ENCODE measurements at regions not wholly inside any gene's neighbourhood (a gene's known extent, or its start where the extent isn't known, plus 50 kb on each side); places are given as distances from the start of the nearest gene placed in this dataset.

DNA sequence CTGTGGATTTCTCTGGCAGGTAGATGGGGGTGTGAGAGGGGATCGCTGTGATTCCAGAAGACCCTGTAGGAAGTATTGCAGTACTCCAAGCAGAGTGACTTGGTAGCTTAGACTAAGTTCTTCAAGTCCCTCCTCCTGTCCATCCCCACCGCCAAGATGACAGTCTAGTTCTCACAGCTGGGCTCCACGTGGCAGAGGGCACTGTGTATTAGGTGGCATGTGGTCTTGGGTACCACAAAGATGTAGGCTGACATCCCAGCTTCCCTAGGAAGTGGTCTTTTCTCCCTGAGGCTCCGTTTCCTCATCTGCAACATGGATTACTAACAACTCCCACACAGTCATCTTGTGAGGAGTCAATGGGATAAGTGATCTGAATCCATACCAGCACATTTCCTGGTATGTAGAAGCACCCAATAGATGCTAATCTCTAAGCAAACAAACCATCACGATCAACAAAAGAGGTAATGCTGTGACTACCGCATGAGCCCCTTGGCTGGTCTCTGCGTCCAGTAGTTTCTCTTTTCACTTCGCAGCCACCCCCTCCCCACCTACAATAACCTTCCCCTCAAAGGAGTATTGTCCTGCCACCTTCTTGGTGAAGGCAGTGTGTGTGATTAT, 349.1 kb upstream of the EEF2KMT start:
- DNase-seq = no peak

DNA sequence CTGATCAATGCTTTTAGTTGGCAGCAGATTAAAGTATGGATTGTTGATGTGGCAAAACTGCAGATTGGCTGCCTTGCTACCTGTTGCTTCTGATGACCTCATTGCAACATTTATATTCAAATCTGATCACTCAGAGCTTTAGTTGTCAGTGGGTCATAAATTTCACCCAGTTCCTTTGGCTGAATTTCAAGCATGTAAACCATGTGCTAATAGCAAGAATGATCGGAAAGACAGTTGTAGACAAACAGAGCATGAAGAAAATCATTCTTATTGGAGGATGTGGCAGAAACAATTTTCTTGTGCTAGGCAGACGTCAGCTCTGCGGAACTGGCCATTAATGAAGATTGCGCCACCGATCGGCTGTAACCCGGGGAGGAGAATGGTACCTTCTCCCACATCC, 346.6 kb upstream of the EEF2KMT start:
- no peak for DNase-seq

DNA sequence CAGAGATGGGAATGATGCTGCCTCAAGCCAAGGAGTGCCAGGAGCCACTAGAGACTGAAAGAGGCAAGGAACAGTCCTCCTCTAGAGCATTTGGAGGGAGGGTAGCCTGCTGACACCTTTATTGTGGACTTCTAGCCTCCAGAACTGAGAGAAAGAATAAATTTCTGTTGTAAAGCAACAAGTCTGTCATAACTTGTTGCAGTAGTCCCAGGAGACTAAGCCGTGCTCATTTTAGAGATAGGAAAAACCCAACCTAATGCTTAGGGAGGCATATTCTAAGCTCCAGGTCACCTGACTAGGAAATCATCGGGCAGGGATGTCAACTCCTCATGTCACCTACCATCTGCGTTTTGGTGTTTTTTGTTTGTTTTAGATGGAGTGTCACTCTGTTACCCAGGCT, 345.4 kb upstream of the EEF2KMT start:
- DNase-seq = no peak

DNA sequence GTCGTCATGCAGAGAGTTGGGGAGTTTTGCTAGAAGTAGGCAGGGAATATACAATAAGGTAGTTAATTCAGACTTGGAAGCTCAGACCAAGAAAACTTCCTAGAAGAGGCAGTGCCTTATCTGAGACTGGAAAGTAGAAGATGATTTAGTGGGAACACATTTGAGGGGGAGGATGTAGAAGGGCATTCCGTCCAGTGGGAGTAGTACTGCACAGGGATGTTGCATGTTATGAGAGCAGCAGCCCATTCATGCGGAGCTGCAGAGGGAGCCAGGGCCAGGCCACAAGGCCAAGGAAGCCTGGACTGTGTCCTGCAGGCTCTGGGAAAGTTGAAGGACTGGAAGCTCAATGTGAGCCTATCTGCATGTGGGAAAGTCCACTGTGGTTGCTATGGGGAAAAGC, 344.5 kb upstream of the EEF2KMT start:
- no peak for DNase-seq

GRCh38 chr16:5438591-5438990, 341.0 kb upstream of the EEF2KMT start:
- DNase-seq = no peak

- DNase-seq = no peak
These were observed 336.0 kb upstream of the EEF2KMT start for GRCh38 chr16:5433587-5433986.

DNA sequence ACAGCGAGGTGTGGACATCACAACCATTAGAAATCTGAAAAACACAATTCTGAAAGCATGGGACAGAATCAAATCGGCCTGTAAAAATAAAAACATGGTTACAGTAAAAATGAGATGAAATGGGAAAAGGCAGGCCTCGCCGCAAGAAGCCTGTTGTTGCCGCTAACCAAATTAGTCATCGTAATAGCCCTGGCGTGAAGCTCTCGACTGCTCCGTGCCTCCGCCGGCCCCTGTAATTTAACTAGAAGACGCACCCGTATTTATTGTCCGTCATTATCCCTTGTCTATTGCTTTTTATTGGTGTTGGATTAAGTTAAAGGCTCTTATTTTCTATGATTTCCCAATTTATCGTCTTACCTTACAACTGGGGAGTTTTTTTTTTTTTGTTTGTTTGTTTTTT, 334.6 kb upstream of the EEF2KMT start:
- no peak for DNase-seq

DNA sequence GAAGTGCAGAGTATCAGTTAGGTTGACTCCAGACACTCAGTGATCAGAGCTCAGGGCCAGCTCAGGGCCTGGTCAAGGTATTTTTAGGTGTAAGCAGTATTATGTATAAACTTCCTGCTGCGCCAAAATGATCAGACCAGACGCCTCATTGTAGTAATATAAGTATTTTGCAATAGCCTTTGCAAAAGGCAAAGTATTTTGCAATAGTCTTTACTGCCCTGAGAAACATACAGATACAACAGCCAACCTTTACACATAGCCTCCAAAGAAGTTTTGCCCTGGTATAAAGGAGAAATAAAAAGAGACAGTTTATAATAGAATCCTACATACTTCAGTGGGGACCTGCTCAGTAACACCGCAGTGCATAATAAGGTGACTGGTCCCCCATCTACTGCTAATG, 333.0 kb upstream of the EEF2KMT start:
- no peak for DNase-seq

DNA sequence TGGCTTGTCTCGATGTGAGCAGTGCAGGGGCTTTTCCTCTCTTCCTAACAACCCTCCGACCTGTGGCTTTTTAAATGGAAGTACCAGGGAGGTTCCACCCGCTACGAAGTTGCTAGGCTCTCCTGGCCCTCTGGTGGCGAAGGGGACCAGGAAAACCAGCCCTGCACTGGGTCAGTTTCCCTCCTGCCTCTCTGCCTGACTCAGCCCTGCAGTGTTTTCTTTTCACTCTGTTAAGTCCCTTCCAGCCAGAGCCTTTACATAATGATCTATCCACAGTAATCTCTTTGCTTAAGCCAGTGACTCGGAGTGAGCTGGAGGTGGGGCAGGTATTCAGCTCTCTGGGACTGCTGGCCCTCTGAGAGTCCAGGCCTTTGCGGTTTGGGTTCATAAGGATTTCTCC, 331.3 kb upstream of the EEF2KMT start:
- DNase-seq = no peak

DNA sequence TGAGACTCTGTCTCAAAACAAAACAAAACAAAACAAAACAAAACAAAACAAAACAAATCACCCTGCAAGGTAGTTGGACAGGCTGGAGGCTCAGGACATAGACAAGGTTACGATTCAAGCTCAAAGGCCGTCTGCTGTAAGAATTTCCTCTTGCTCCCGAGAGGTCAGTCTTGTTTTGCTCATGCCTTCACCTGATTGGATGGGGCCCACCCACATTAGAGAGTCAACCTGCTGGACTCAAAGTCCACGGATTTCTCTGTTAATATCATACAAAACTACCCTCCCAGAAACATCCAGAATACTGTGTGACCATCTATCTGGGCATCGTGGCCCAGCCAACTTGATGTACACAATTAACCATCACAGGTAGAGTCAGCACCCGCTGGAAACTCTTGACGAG, 330.0 kb upstream of the EEF2KMT start:
- no peak for DNase-seq

GRCh38 chr16:5422643-5423496, 325.3 kb upstream of the EEF2KMT start:
- no peak for DNase-seq

DNA sequence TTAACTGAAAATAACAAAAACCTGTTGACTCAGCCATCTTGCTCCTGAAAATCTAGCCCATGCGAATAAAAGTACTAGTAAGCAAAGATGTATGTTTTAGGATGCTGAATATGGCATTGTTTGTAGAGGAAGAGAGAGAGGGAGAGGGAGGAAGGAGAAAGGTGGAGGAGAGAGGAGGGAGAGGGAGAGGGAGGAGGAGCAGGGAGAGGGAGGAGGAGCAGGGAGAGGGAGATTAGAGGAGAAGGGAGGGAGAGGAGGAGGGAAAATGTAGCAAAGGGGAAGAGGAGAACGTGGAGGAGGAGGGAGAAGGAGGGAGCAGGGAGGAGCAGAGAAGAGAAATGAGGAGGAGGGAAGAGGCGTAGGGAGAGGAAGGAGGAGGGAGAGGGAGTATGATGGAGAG, 324.5 kb upstream of the EEF2KMT start:
- no peak for DNase-seq

- DNase-seq = no peak
These were observed 318.4 kb upstream of the EEF2KMT start for GRCh38 chr16:5416013-5416412.

- no peak for DNase-seq
These were observed 317.5 kb upstream of the EEF2KMT start for GRCh38 chr16:5415123-5415522.

GRCh38 chr16:5412731-5413130, 315.1 kb upstream of the EEF2KMT start:
- no peak for DNase-seq

DNA sequence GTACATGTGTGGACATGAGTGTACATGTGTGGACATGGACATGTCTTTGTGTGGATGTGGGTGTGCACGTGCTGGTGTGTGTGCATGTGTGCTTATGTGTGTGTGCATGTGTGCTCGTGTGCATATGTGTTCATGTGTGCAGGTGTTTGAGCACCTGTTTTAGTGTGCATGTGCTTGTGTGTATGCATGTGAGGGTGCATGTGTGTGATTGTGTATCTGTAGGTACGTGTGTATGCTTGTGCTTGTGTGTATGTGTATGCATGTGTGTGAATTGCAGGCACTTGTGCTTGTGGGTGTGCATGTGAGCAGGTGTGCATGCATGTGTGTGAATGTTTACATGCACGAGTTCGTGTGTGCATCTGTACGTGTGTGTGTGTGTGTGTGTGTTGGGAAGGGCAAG, 300.6 kb upstream of the EEF2KMT start:
- no peak for DNase-seq

DNA sequence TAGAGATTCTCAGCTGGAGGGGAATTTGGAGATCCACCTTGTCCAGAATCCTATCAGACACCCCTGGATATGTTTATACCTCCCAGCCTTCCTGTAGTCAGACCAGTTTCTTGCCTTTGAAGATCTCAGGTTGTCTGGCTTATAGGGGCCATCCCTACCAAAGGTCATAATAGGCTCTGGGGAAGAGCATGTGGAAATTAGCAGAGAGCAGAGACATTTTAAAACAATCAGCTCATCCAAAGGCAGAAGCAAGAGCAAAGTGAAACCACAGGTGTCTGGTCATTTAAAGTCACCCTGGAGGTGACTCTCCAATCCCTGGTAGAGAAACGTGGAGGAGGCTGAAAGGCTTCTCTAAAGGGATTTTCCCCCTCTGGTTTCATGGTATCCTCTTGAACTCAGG, 299.3 kb upstream of the EEF2KMT start:
- DNase-seq = no peak

- no peak for DNase-seq
These were observed 295.5 kb upstream of the EEF2KMT start for GRCh38 chr16:5393070-5393469.

DNA sequence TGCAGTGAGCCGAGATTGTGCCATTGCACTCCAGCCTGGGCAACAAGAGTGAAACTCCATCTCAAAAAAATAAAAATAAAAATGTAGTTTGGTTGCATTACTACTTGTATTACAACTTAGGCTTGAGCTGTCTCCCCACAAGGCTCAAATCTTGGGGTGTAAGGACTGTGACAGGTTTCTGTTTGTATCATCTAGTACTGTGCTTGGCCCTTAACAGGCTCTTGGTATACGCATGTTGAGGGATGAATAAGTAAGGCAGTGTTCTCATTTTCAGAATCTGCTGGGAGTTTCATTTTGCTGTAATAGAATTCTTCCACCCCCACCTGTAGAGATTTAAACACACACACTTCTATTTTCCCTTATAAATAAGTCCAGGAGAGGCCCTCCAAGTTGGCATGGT, 289.4 kb upstream of the EEF2KMT start:
- no peak for DNase-seq

- no peak for DNase-seq
These were observed 288.2 kb upstream of the EEF2KMT start for GRCh38 chr16:5385811-5386210.

DNA sequence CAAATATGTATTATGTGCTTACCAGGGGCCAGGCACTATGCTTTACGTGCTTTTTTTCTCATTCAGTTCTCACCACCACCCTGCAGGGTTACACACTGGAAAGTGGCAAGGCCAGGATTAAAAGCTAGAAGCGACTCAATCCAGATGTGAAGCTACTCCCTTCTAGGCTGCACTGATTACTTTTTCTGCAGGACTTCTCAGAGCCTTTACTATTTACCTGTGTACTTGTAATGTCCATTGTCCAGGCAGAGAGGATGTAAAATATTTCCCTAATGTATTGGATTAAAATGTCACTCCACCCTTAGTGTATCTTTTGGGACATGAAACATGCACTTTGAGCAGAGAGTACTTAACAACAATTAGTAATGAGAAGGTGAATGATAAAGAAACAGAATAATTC, 287.5 kb upstream of the EEF2KMT start:
- no peak for DNase-seq

GRCh38 chr16:5383737-5384136, 286.1 kb upstream of the EEF2KMT start:
- DNase-seq = no peak

DNA sequence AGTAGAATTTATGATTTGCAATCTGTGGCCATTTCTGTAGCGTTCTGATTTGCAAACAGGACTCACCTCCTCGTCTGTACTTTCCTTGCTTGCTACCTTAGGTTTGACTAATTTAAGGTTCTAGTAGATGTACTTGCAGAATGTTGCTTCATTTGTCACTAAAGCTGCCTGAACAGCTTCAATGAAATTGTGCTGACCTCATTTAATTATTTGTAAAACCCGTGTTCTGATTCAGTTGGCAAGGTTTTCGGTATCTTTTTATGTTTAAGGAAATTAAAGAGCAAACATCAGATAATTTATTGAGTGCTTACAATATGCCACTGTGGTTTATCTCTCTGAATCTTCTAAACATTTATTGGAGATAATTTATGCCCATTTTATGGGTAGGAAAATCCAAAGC, 284.9 kb upstream of the EEF2KMT start:
- no peak for DNase-seq

DNA sequence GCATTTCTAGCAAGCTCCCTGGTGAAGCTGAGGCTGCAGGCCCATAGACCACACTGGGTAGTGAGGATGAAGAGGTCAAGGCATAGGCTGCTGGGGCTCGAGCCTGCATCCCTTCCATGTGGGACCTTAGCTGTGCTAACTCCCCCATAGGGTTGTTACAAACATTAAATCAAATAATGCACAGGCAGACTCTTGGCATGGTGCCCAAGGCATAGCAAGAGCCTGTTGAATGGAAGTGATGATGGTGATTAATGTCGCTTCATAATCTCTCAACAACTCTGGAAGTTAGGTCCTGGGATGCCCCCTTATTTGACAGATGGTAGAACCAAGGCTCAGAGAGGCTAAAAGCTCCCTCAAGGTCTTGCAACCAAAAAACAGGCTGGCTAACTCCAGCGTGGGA, 283.9 kb upstream of the EEF2KMT start:
- DNase-seq = no peak

GRCh38 chr16:5379954-5380353, 282.4 kb upstream of the EEF2KMT start:
- no peak for DNase-seq
